NCI-H82 treated with DMSO at 0.1 percent for 48 hours (cell line): ENCODE measurements at regions not wholly inside any gene's neighbourhood (a gene's known extent, or its start where the extent isn't known, plus 50 kb on each side); places are given as distances from the start of the nearest gene placed in this dataset.
"Not testable (repeated sequence)": the region's sequence is repeated elsewhere in the genome, so short reads cannot be mapped to it uniquely, and the experiment has no call there.

ENCODE experiments used
- DNase-seq: peaks from one replicate; lab custom pipeline; 2025; ENCODE audit not compliant: unreplicated experiment; lab: John Stamatoyannopoulos, UW

GRCh38 chr3:170814822-170815221 lies 55.2 kb downstream of the RPL22L1 start:
- DNase-seq = no peak

DNA sequence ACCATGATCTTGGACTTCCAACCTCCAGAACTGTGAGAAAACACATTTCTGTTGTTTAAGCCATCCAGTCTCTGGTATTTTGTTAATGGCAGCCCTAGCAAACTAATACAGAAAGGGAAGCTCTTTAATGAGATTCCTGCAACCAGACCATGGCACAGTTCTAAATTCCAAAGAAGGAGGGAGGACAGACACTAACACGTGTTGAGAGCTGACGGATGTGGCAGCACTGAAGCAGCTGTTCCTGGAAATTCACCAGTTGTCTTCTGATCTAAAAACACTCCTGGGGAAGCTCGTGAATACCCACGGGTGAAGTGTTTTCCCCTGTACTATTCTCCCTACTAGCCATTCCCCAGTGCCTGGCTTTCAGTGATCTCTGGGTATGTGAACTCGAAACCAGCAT lies 56.7 kb downstream of the RPL22L1 start:
- DNase-seq = no peak

DNA sequence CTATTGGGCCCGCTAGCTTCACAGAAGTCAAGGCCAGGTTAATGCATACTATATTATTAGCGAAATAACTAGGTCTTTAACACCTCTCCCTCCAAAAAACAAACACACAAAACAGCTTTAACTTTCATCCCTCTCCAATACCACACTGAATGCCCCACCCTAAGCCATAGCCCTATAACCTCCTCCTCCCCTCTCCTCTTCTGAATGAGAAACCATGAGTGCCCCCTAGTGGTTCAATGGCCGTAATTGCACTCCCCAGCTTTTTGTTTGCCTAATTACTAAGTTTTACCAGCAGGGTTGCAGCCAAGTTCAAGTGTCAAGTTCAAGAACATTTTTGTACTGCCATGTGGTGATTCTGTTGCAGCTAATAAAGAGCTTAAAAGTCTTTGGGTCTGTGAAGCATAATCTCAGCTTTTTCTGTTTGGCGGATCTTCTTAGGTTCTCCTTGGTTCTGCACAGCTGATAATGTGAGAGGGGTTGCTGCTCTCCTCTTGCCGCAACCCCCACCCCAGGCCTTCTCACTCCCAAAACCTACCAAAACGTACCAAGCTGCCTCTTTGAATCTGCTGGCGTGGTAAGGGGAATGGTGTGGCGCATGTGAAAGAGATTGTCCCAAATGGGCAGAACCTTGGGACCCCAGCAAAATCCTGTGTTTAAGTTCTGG lies 57.9 kb downstream of the RPL22L1 start:
- DNase-seq = peak; percentile 83

DNA sequence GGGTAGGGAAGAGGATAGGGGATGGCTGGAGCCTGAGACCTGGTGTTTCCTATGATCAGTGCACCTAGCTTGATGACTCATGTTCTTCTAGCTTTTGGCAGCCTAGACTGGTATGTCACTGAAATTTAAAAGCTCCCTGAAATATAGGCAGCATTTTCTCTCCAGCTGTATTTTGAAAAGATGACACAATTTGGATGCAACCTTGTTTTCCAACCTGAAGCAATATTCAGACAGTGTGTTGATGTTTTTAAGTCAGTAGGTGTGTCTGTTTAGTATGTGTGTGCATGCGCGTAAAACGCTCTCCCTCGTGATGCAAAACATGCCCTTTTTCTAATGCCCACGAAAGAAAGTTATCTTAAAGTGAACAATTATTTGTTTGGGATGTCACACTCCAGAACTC lies 58.5 kb downstream of the RPL22L1 start:
- no peak for DNase-seq

- DNase-seq = no peak
Observed at GRCh38 chr3:170809975-170810357, 60.0 kb downstream of the RPL22L1 start.

DNA sequence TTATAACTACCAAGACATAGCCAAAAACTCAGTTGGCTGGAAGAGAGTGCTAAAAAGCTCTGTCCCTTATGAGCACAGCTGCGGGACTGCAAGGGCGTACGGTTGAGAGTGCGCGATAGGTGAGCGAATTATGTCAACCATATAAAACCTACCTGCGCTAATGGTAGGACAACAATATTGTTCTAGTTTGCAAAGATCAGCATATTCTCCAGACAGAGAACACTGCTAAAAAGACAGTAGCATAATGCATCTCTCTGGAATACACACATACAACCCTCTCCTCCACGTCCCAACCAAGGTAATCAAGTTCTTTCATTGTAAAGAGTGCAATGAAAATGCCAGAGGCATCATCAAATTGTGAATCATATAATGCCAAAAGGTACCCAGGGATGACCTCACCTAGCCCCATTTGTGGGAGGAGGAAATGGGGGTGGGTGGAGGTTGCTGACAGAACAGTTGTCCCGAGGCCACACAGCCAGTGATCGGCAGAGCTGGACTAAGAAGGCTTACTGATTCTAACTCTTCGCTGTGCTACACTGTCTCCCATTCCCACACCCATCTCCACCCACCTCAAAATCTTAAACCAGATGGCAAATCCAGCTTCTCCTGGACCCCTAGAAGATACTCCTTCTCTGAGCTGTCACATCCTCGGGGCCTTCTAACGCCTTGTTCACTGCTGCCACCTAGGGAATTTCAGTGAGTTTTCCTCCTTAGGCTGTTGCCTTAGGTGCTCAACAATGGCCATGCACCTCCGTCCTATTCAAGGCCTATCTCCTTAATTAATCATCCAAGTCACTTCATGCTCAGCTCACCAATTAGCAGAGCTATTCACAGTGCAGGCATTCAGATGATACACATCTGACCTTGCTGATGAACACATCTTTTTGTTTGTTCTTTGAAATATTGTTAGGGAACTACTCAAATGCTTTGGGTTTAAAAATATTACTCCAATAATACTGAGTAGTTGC lies 60.7 kb downstream of the RPL22L1 start:
- DNase-seq = peak; percentile 86

DNA sequence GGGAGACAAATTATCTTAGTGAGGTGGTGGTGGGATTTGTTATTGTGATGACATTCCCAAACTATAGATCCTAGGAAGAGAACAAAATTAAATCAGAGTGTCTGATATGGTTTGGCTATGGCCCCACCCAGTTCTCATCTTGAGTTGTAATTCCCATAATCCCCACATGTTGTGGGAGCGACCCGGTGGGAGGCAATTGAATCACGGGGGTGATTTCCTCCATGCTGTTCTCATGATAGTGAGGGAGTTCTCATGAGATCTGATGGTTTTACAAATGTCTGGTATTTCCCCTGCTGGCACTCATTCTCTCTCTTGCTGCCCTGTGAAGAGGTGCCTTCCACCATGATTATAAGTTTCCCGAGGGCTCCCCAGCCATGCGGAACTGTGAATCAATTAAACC lies 62.0 kb downstream of the RPL22L1 start:
- DNase-seq = no peak

DNA sequence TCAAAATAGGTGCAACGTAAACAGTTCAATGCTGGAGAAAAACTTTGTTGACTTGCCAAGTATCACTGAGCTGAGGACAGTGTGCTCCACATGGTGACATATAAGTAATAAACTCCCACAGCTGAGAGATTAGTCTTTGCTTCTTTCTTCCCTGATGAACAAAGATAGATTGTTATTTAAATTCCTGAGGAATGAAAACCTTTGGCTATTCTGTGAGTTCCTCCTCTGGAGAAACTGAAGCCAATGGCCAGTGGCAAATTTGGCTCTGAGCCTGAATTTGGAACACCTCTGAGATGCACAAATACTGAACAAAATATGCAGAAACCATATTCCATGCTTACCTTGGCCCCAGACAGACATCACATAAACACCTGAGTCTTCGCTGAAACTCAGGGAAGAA lies 63.3 kb downstream of the RPL22L1 start:
- no peak for DNase-seq

GRCh38 chr3:170806141-170806540 lies 63.9 kb downstream of the RPL22L1 start:
- DNase-seq = no peak

DNA sequence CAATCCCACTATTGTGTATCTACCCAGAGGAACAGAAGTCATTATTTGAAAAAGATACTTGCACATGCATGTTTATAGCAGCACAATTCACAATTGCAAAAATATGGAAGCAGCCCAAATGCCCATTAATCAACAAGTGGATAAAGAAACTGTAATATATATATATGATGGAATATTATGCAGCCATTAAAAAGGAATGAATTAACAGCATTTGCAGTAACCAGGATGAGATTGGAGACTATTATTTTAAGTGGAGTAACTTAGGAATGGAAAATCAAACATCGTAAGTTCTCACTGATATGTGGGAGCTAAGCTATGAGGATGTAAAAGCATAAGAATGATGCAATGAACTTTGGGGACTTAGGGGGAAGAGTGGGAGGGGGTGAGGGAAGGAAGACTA lies 64.7 kb downstream of the RPL22L1 start:
- not testable (repeated sequence) for DNase-seq

- not testable (repeated sequence) for DNase-seq
Observed at GRCh38 chr3:170804634-170805033, 65.4 kb downstream of the RPL22L1 start.

DNA sequence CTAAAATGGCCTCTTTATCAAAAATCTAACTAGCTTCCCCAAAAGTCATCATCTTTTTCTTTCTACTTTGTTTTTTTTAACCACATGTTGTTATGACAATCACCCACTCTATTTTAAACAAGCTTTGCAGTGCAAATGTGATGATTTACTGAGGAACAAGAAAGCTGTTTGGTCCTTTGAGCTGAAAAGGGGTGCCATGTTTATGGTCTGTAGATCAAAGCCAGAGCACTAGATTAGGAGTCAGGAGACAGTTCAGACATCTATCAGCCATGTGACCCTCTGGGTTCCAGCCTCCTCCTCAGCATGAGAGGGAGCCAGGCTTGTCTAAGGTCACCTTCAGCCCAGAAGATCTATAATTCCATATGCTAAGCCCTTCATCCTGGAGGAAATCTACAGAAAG lies 65.9 kb downstream of the RPL22L1 start:
- DNase-seq = no peak

DNA sequence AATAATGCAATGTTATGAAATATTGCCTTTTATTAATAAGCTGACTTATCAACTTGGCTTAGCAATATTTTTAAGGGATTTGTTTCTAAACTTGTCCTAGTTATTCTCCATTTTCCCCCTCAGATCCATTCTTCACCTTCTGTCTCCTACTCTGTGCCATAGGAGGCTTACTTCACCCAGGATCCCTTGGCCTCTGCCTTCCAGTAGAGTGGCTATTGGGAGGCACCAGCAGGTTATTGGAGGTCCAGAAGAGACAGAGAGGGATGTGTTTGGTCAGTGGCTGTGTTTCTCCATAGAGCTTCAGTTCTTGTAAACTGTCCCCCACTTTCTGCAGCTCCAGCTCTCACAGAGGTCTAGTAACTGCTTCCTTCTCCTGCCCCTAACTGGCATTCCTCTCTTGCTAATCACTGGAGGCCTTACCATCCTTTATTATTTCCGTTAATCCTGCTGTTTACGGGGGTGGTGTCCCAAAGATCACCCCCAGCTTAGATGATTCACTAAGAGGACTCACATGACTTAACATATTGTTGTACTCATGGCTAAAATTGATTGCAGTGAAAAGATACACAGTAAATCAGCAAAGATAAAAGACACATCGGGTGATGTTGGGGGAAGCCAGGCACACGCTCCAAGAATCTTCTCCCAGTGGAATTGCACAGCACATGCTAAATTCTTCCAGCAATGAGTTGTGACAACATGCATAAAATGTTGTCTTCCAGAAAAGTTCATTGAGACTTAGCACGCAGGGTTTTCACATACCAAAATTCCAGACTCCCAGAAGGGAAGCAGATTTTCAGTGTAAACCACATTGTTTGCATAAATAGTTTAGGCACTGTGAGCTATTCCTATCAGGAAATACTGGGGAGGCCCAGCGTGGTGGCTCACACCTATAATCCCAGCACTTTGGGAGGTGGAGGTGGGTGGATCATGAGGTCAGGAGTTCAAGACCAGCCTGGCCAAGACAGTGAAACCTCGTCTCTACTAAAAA lies 67.5 kb downstream of the RPL22L1 start:
- DNase-seq = no peak

DNA sequence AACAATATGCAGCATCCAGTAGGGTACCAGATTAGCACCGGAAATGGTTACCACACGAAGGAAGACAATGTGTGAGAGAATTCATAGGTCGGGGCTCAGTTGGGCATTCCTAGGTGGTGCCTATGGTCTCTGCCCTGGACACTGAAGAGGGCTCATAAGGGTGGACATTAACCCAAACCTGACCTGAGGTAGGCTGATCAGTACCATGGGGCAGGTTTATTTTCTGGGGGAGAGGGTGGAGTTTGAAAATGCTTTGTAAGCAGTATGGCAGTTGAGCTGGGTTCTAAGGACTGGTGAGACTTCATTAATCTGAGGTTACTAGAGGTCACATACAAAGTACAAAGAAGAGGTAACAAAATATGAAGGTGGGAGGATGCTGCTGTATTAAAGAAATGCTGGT lies 68.4 kb downstream of the RPL22L1 start:
- DNase-seq = no peak

- DNase-seq = not testable (repeated sequence)
Observed at GRCh38 chr3:170800275-170800674, 69.7 kb downstream of the RPL22L1 start.

- DNase-seq = no peak
Observed at GRCh38 chr3:170799009-170799408, 71.0 kb downstream of the RPL22L1 start.

DNA sequence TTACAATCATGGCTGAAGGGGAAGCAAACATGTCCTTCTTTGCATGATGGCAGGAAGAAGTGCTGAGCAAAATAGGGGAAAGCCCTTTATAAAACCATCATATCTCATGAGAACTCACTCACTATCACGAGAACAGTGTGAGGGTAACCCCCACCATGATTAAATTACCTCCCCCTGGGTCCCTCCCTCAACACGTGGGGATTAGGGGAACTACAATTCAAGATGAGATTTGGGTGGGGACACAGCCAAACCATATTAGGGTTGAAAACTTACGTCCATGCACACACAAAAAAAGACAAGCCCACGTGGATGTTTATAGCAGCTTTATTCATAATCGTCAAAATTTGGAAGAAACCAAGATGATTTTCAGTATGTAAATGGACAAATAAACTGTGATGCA lies 72.3 kb downstream of the RPL22L1 start:
- DNase-seq = no peak

DNA sequence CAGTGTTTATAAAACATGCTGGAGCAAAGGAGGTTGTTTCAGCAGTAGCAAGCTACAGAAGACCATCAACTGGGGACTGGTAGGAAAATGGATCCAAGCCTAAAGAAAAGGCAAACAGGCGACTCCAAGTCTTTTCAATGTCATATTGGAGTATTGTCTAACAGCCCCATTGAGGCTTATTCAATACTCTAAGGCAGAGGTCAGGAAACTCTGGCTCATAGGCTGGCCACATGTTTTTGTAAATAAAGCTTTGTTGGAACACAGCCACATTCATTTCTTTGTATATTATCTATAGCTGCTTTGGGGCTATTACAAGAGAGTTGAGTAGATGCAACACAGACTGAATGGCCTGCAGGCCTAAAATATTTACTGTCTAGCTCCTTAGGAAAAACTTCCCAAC lies 77.5 kb downstream of the RPL22L1 start:
- DNase-seq = no peak

DNA sequence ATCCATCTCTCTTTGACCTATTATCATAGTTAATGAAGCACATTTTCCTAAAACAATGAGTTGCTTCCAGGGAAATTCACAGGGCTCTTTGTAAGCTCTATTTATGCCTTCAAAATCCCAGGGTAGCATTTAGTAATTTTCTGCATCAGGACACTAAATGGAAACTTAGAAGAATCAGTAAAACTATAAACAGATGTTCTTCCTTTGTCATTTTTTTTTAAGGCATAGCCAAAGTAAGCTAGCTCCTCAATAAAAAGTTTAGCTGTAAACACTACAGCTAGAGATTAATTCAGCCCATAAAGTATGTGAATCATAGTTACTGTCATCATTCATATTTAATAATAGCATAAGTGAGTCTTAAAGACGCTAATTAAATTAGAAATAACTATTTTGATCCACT lies 79.3 kb downstream of the RPL22L1 start:
- no peak for DNase-seq

DNA sequence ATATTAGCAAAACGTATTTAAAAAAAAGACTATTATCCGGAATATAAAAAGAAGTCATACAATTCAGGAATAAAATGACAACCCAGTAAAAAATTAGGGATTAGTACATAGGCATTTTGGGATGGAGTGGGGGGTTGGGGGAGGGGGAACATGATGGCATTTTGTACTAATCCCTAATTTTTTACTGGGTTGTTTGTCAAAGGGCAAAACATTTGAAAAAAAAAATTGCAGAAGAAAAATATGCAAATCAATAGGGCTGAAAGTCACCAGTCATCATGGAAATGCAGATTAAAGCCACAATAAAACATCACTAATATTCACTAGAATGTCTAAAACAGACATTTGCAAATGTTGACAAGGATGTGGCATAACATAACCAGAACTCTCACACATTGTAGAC lies 82.5 kb downstream of the RPL22L1 start:
- no peak for DNase-seq

DNA sequence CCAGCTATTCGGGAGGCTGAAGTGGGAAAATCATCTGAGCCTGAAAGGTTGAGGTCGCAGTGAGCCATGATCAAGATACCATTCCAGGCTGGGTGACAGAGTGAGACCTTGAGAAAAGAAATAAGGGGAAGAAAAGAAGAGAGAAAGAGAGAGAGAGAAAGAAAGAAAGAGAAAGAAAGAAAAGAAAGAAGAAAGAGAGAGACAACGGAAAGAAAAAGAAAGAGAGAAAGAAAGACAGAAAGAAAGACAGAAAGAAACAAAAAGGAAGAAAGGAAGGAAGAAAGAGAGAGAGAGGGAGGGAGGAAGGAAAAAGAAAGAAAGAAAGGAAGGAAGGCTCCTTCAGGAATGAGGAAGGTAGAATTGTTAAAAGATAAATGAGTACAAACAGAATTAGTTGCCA lies 84.5 kb downstream of the RPL22L1 start:
- DNase-seq = no peak
